GM20000 (cell line): ENCODE measurements at regions not wholly inside any gene's neighbourhood (a gene's known extent, or its start where the extent isn't known, plus 50 kb on each side); places are given as distances from the start of the nearest gene placed in this dataset.
"Not testable (repeated sequence)": the region's sequence is repeated elsewhere in the genome, so short reads cannot be mapped to it uniquely, and the experiment has no call there.

Experiments used
- DNase-seq: peaks from one replicate; pipeline ENCODE4 v3.0.0; 2012; ENCODE audit warnings: low spot score
- CTCF ChIP-seq: IDR thresholded peaks from 2 replicates; pipeline ENCODE4 v1.5.1; 2012; ENCODE audit warnings: mild to moderate bottlenecking, control low read depth; ENCODE audit errors: extremely low read depth, missing control alignments

DNA sequence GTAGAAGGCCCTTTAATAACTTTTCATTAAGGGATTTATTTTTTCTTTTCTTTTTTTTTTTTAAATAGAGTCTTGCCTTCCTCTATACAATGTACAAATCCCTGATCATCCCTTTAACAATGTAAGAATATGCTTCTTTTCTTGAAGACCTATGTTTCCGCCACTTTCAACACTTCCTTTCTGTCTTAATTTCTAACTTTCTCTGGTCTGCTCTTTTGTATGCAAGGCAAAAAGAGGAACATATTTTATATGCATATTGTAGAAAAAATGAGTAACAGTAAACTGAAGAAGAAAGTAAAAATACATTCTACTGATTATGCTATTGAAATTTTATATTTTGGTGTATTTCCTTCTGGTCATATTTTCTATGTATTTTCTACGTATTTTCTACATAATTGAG, 484.7 kb downstream of the TFAP2B start:
- no peak for TF ChIP-seq CTCF
- no peak for DNase-seq

DNA sequence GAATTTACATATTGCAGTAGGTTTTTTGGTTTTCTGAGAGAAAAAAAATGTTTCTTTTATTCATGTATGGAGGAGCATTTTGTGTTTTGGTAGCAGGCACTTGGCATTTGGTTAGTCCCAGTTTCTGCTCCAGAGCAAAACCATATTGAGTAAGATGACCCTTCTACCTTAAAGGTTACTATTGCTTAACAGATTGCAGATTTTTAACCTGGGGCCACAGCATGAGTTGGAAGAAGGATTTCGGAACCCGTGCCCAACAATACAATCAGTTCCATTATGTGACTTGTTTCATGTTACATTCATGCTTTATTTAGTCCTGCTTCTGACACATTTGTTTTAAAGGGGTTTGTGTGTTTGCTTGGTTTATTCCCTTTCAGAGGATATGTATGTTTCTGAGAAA, 496.3 kb downstream of the TFAP2B start:
- no peak for TF ChIP-seq CTCF
- DNase-seq, result no peak

DNA sequence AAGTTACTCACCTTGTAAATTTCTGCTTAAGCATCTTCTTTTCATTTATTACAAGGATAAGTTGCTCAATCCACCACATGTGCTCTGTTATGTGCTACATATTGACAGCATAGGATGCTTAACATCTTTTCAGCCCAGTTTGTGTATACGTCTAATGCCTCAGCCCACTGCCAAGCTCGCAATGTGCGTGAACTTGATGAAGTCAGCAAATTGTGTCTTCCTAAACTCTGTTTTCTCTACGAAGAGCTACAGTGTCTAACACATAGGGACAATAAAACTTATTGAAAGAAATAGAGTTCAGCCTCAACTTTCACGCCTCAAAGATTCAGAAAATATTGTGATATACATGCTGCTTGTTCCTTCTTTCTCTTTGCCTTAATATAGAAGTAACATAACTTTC, 500.0 kb downstream of the TFAP2B start:
- no peak for TF ChIP-seq CTCF
- DNase-seq, result no peak

DNA sequence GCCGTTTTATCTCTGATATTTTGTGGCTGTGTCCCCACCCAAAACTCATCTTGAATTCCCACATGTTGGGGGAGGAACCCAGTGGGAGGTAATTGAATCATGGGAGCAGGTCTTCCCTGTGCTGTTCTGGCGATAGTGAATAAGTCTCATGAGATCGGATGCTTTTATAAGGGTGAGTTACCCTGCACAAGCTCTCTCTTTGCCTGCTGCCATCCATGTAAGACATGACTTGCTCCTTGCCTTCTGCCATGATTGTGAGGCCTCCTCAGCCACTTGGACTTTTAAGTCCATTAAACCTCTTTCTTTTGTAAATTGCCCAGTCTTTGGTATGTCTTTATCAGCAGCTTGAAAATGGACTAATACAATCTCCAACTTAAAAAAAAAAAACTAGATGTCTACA, 502.8 kb downstream of the TFAP2B start:
- not testable (repeated sequence) for DNase-seq

GRCh38 chr6:51322505-51322904, 503.8 kb downstream of the TFAP2B start:
- no peak for DNase-seq
- no peak for TF ChIP-seq CTCF

DNA sequence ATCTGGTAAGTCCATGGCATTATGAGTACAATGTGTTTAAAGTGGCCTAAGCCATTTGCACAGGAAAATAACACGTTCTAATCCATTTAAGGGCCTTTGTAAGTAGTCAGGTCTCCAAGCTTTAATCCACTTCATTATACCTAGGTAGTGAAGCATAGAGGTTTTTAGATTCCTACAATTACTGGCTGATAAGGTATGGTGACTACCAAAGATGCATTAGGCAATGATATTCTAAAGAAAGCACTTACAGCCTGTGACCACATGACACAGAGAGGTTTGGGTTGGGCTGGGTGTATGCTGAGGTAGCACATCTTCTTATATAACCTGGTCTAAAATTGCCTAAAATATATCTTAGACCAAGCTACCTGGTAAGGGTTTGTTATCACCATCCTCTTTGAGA, 504.4 kb downstream of the TFAP2B start:
- TF ChIP-seq CTCF, result no peak
- no peak for DNase-seq

- no peak for DNase-seq
- TF ChIP-seq CTCF, result no peak
Measured at GRCh38 chr6:51330971-51331370, 512.3 kb downstream of the TFAP2B start.

DNA sequence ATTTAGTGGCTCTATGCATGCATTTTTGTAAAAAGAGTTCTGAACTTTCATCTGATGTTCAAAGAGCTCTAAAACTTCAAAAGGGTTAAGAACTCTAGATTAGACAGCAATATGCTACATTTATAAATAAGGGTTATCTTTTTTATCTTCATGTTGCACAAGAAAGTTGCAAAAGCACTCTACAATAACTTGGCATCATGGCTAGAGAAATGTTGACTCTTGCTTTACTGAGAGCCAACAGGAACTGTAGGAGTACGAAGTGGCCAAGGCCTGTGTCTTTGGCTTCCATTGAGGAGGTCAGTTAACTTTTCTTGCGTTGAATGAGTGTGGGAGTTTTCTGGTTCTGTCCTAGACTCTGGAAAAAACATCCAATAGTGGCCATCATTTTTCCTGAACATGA, 516.9 kb downstream of the TFAP2B start:
- TF ChIP-seq CTCF, result no peak

More for the DNA sequence above, 516.9 kb downstream of the TFAP2B start:
- no peak for DNase-seq
